ENCODE measurements at regions not wholly inside any gene's neighbourhood (a gene's known extent, or its start where the extent isn't known, plus 50 kb on each side); places are given as distances from the start of the nearest gene placed in this dataset.
A peak's percentile ranks its signal among the peaks of the same experiment; 100 is the strongest.

- TF ChIP-seq NFIC (IDR thresholded peaks at IDR 0.05), result peak; percentile 50
- TF ChIP-seq BRD9 (IDR thresholded peaks at IDR 0.05; ENCODE audit: low read depth, partially characterized antibody), result no peak
- TF ChIP-seq TBL1XR1 (IDR thresholded peaks at IDR 0.05; ENCODE audit: low read length in 2 of 2), result peak in 1 of 2 experiments; percentile 80; a peak in 3 of 4 replicates
- TF ChIP-seq ZBED1 (IDR thresholded peaks at IDR 0.05), result no peak
- no peak for TF ChIP-seq TAF1 (IDR thresholded peaks at IDR 0.05; ENCODE audit: control insufficient read depth, extremely low read depth, insufficient read depth, low read length, severe bottlenecking)
- TF ChIP-seq, protein P1, sequence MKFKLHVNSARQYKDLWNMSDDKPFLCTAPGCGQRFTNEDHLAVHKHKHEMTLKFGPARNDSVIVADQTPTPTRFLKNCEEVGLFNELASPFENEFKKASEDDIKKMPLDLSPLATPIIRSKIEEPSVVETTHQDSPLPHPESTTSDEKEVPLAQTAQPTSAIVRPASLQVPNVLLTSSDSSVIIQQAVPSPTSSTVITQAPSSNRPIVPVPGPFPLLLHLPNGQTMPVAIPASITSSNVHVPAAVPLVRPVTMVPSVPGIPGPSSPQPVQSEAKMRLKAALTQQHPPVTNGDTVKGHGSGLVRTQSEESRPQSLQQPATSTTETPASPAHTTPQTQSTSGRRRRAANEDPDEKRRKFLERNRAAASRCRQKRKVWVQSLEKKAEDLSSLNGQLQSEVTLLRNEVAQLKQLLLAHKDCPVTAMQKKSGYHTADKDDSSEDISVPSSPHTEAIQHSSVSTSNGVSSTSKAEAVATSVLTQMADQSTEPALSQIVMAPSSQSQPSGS (CRISPR knock-in tag; IDR thresholded peaks at IDR 0.05), result no peak
- TF ChIP-seq HNRNPL (IDR thresholded peaks at IDR 0.05; ENCODE audit: low read depth, low read length), result no peak
- TF ChIP-seq MCM7 (IDR thresholded peaks at IDR 0.05), result no peak
- TF ChIP-seq MED1 (CRISPR knock-in tag; IDR thresholded peaks at IDR 0.05; ENCODE audit: borderline replicate concordance), result no peak
- TF ChIP-seq, protein P2, sequence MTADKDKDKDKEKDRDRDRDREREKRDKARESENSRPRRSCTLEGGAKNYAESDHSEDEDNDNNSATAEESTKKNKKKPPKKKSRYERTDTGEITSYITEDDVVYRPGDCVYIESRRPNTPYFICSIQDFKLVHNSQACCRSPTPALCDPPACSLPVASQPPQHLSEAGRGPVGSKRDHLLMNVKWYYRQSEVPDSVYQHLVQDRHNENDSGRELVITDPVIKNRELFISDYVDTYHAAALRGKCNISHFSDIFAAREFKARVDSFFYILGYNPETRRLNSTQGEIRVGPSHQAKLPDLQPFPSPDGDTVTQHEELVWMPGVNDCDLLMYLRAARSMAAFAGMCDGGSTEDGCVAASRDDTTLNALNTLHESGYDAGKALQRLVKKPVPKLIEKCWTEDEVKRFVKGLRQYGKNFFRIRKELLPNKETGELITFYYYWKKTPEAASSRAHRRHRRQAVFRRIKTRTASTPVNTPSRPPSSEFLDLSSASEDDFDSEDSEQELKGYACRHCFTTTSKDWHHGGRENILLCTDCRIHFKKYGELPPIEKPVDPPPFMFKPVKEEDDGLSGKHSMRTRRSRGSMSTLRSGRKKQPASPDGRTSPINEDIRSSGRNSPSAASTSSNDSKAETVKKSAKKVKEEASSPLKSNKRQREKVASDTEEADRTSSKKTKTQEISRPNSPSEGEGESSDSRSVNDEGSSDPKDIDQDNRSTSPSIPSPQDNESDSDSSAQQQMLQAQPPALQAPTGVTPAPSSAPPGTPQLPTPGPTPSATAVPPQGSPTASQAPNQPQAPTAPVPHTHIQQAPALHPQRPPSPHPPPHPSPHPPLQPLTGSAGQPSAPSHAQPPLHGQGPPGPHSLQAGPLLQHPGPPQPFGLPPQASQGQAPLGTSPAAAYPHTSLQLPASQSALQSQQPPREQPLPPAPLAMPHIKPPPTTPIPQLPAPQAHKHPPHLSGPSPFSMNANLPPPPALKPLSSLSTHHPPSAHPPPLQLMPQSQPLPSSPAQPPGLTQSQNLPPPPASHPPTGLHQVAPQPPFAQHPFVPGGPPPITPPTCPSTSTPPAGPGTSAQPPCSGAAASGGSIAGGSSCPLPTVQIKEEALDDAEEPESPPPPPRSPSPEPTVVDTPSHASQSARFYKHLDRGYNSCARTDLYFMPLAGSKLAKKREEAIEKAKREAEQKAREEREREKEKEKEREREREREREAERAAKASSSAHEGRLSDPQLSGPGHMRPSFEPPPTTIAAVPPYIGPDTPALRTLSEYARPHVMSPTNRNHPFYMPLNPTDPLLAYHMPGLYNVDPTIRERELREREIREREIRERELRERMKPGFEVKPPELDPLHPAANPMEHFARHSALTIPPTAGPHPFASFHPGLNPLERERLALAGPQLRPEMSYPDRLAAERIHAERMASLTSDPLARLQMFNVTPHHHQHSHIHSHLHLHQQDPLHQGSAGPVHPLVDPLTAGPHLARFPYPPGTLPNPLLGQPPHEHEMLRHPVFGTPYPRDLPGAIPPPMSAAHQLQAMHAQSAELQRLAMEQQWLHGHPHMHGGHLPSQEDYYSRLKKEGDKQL (CRISPR knock-in tag; IDR thresholded peaks at IDR 0.05; ENCODE audit: borderline replicate concordance), result no peak
- no peak for TF ChIP-seq MAFG (tag; conservative IDR thresholded peaks at IDR 0.05)
- TF ChIP-seq NBN (IDR thresholded peaks at IDR 0.05; ENCODE audit: low read depth), result peak; percentile 46; the same call in 1 of the 2 replicates
- TF ChIP-seq SRF (CRISPR knock-in tag; IDR thresholded peaks at IDR 0.05), result no peak
- TF ChIP-seq ETV1 (tag; conservative IDR thresholded peaks at IDR 0.05; ENCODE audit: low read depth), result 0 out of 2 replicates have a peak, but pooled peaks have one; percentile 10
- no peak for TF ChIP-seq DIDO1 (tag; IDR thresholded peaks at IDR 0.05; ENCODE audit: low read depth)
- TF ChIP-seq PPARD (CRISPR knock-in tag; IDR thresholded peaks at IDR 0.05), result no peak
- TF ChIP-seq FOXJ3 (CRISPR knock-in tag; IDR thresholded peaks at IDR 0.05), result no peak
- TF ChIP-seq NR2C2 (CRISPR knock-in tag; IDR thresholded peaks at IDR 0.05), result no peak
- TF ChIP-seq NR2C2 (tag; IDR thresholded peaks at IDR 0.05), result no peak
- TF ChIP-seq ZNF586 (CRISPR knock-in tag; conservative IDR thresholded peaks at IDR 0.05), result no peak
- TF ChIP-seq, protein P3, sequence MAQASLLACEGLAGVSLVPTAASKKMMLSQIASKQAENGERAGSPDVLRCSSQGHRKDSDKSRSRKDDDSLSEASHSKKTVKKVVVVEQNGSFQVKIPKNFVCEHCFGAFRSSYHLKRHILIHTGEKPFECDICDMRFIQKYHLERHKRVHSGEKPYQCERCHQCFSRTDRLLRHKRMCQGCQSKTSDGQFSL (CRISPR knock-in tag; IDR thresholded peaks at IDR 0.05), result no peak
- TF ChIP-seq, protein P3 (tag; IDR thresholded peaks at IDR 0.05), result no peak
- no peak for TF ChIP-seq OTX1 (CRISPR knock-in tag; IDR thresholded peaks at IDR 0.05)
Measured at GRCh38 chr6:139973669-139974344, 599.4 kb upstream of the CITED2 start (continued).

Measured in K562 (cell line).